Stimulated activated CD4-positive, alpha-beta T cell treated with anti-CD3 and anti-CD28 coated beads, TNF-alpha, amount 100 ng/mL, for 24 hours (primary cell): ENCODE measurements at regions not wholly inside any gene's neighbourhood (a gene's known extent, or its start where the extent isn't known, plus 50 kb on each side); places are given as distances from the start of the nearest gene placed in this dataset.

Experiments
- DNase-seq, 3 experiments: peaks; one replicate each; pipeline ENCODE4 v3.0.0-alpha.2; 2020; ENCODE audit warnings: low read depth in 3 of 3

DNA sequence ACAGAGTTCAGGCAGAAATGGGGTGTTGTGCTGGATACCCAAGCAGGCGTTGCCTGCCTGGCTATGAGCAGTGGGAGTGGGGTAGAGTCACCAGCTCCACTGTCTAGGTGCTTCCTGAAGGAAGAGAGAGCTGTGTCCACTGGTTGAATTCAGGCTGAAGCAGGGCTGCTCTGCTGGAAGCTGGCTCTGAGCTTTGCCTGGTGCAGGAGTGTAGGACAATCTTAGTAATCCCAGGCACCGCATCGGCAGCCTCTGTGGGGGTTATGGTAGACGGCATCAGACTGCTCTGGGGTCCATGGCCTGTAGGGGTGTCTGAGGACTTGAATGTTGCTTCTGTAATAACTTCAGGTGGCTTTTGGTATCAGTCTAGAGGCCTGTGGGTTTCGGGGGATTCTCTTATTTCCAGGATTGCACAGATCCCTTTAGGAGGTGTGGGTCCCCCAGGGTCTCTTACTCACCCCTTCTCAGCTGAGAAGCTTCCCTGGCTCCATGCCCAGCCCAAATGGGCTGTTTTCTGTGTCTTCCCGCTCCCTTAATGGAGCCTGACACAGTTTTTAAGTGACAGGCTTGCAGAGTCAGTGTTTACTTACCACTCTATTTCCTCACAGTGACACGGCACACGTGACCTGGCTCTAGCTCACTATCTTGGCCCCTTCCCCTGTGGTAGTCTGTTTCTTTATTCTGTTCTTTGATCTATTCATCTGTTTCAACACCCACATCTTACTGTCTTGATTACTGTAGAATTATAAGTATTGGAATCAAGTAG, 644.3 kb downstream of the CBLN2 start:
- DNase-seq = no peak

DNA sequence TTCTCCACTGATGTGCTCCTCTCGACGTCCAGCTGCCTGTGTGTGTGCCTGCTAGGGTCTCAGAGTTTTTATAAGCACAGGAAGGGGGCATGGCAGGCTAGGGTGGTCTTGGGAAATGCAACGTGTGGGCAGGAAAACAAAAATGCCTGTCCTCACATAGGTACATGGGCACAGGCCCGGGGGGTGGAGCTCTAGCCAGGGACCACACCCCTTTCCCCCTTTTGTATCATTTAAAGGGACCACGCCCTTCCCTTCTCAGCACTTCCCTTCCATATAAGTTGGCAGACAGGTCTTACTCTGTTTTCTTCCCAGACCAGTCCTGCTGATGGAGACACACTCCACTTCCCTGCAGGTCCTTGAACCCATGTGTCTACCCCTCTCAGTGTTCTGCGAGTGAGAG, 645.0 kb downstream of the CBLN2 start:
- DNase-seq = no peak

DNA sequence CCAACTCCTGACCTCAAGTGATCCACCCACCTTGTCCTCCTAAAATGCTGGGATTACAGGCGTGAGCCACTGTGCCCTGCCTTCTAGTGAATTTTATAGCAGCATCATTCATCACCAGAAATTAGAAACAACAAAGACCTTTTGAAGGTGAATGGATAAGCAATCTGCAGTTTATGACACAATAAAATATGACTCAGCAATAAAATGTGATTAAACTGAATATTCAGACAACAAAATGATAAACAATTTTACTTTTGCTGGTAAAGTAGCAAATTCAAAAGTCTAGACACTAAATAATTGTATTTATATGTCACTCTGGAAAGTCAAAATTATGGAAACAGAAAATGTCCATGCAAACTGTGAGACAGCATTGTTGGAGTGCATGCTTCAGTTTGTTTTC, 656.6 kb downstream of the CBLN2 start:
- DNase-seq = no peak

DNA sequence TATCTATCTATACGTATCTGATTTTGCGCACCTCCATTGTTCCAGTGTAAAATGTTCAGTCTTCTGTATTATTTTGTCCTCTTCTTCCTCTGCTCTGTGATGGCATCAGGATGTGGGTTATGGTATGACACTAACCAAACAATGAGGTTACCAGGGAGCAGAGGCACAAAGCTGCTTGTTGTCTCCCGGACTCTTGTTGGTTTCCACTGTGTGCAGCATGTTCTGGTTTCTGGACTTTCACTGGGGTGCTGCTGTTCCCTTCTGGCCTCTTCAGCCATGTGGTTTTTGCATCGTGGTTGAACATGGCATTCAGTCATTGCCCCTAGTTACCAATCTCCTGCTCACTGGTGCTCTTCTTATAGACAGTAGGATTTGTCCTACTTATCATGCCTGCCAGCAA, 665.9 kb downstream of the CBLN2 start:
- no peak for DNase-seq

DNA sequence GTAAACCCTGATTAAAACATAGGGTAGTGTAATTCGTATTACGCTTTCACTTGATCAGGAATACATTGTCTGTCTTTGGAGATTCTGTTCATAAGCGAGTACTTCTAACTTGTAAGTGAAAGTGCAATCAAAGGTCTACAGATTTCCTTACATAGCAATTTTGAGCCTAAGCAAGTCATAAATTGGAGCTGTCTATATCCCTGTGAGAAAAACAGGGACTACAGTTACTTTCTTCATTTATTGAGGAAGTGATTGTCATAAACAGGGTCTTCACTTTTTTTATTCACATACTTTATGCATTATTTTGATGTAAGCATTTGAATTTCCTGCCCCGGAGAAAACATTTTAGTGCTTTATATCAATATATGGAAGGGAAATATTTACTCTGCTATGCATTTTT, 670.4 kb downstream of the CBLN2 start:
- no peak for DNase-seq

DNA sequence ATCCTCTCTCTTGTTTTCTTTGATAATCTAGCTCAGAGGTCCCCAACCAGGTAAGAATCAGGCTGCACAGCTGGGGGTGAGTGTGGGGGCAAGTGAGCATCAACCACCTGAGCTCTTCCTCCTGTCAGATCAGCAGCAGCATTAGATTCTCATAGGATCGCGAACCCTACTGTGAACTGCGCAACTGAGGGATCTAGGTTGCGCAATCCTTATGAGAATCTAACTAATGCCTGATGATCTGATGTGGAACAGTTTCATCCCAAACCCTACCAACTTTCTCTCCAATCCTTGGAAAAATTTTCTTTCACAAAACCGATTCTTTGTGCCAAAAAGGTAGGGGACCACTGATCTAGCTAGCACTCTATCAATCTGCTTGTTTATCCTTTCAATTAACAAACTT, 678.3 kb downstream of the CBLN2 start:
- DNase-seq = no peak

DNA sequence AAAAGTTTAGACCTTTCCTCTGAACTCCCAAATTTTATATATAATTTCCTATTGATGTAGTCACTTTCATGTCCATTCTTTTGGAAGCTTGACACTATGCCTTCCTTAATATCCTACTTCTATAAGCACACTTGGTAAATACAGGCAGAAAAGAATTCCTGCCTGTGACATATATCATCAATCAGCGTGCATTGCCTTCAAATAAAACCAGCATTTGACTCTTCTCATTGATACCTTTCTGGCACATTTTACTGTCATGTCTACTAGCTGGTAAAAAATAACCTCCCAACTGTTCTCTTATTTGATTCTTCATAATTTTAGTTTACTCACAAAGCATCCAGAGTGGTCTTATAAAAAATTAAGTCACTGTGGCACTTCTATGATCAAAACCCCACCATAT, 693.5 kb downstream of the CBLN2 start:
- DNase-seq = no peak

DNA sequence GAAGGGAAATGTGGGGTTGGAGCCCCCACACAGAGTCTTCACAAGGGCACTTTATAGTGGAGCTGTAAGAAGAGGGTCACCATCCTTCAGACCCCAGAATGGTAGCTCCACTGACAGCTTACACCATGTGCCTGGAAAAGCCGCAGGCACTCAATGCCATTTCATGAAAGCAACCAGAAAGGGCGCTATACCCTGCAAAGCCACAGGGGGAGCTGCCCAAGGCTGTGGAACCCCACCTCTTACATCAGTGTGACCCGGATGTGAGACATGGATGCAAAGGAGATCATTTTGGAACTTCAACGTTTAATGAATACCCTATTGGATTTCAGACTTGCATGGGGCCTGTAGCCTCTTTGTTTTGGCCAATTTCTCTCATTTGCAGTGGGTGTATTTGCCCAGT, 694.7 kb downstream of the CBLN2 start:
- DNase-seq = no peak

DNA sequence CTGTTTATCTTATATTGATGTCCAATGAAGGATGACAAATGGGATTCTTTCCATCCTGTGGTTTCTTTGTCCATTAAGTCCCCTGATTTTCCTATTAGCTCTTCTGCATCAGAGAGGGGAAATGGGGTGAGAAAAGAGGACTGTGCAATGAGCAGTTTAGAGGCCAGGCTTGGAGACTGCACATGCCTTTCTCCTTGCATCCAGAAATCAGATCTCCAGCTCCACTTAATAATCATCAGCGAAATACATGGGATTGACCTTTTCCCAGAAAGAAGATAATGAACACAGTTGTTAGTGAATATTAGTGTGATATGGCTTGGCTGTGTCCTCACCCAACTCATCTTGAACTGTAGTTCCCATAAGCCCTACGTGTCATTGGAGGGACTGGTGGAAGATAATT, 697.4 kb downstream of the CBLN2 start:
- DNase-seq = no peak

DNA sequence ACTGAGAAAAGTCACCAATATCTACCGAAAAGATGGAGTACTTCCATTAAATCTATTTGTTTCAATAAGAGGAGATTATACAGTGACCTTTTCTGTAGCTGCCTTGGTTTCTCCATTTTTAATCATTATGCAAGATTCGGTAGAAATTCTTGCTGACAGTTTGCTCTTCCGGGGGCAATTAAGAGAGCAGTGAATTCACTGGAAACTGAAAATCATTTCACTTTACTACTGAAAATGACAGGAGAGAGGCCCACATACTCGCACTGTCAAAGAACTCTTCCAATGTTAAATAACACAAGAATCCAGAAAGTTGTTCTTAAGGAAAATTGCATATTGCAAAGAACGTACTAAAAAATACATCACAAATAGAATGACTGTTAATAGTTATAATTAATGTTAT, 699.3 kb downstream of the CBLN2 start:
- no peak for DNase-seq

DNA sequence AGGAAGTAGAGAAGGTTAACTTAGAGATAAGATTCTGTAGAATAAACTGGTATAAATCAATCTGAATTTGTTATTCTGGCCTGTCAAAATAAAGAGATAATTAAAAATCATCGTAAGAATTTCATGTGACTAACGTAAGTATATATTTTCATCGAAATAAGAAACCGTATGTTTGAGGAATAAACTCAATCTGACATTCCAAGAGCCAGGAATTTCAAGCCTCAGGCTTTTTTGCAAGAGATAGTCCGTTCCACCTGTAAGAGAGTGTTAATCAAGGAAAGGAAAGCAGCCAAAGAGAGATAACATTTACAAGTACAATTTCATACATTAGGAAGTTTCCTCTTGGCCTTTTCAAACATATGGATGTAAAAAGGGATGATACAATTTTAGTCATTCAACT, 701.5 kb downstream of the CBLN2 start:
- DNase-seq = no peak

DNA sequence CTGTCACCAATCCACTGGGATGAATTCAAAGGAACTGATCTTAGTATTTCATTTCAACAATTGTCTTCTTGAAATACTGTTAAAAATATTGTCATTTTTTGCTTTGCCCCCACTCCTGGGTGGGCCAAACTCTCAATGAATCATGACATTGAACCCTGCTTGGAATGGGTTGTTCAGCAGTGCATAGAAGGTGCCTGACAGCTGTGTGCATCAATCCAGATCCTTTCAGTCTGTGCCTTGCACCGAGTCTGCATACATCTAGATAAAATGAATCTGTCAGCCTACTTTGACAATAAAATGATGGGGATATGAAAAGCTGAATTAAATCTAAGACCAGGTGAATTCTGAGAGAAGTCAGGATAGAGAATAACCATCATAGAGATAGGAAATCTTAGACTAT, 706.6 kb downstream of the CBLN2 start:
- DNase-seq = no peak

DNA sequence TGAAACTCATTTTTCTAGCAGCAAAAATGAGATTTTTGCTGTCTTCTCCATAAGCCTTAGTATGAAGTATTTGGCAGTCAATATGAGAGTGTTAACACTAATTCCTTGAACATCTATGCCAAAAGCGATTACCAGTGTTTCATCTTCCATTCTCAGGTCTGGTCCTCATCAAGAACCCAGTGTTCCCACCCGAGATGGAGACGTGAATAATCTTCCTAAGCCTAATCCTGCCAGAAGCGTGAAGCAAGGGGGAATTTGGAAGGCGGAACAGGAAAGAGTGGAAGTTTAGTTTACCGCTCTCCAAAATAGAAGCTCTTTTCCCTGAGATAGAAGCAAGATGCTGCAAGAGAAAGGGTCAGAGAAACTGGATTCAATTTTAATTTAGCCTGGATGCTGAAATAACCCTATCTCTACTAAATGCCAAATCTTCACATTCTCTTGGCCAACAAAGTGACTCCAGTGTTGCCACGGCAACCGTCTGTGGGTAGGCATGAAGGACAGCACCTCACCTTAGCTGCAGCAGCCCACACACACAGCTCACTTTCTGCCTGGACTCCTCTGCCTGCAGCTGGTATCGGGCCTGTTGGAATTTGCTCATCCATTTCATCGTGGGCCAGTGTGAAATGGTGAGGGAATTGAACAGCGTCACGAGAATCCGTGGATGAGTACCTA, 711.1 kb downstream of the CBLN2 start:
- DNase-seq = no peak

DNA sequence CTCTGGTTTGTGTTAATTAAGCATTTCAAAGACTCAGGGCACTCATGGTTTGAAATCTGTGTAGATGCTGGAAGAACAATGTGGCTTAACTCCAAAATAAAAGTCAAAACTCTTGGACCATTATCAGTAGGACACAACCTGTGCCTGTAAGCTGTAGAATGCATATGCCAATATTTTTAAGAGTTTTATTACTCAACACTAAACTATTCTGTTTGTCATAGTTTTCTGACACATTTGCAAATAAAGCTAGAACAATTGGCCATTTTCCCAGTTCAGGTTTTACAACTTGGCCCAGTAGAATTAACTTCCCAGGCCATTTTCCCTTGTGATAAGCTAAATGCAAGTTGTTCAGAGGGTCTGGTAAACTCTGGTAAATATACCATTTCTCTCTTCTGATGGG, 713.1 kb downstream of the CBLN2 start:
- no peak for DNase-seq

DNA sequence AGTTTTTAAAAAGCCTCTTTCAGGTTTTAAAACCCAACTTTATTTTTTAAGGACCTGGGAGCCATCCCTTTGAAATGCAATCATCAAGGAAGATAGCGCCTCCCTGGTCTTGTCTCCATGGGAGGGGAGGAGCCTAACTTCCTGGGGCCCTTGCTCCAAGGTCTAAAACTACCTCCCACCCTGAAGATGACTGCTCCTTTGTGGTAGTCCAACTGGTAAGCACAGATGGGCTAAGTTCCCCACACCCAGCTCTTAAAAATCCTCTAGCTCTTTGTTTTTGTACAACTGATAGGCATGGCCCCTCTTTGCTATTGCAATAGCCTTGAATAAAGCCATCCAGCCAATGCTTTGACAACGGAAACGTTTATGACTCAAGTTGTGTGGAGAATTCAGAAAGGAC, 716.8 kb downstream of the CBLN2 start:
- no peak for DNase-seq

DNA sequence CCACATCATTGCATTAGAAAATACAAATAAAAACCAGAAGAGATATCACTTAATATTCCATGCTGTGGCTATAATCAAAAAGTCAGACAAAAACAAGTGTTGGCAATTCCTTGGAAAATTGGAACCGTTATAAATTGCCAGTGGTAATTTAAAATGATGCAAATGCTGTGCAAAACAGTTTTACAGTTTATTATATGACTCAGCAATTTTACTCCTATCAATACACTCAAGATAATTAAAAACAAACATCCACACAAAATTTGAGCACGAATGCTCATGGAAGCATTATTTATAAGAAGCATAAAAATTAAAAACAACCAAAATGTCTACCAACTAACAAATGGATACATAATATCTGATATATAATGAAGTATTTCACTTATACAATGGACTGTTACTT, 728.8 kb downstream of the CBLN2 start:
- DNase-seq = no peak

DNA sequence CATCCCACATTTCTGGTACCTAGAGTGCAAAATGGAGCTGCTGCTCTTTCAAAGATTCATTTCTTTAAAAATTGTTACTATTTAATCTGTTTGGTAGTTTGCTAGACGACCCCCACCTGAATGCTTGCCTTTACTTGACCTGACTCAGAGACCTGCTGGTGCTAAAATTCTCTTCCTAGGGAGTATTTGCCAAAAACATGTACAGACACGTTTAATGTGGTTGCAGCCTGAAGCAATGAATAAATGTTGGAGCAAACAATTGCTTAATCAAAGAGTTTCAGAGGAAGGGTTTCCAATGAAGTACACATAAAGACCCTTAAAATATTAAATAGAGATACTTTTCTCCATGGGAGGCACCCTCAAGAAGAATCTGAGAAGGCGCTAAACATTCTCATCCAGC, 734.4 kb downstream of the CBLN2 start:
- DNase-seq = no peak

DNA sequence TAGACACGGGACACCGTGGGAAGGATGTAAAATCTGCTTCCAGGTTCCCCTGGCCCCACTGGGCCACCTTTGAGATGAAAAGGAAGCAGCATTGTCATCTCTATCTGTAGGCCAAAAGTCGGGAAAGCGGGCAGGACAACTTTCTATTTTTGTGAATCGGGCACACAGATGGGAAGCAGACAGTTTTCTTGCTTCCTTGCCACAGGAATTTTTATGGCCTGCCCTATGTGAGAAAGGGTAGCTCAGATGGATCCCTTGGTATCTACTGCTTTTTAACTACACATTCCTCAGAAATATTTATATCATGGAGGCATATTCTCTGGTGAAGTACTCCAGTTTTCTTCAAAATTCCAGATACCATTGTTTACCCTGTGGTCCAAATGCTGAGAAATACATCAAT, 735.5 kb downstream of the CBLN2 start:
- DNase-seq = no peak

DNA sequence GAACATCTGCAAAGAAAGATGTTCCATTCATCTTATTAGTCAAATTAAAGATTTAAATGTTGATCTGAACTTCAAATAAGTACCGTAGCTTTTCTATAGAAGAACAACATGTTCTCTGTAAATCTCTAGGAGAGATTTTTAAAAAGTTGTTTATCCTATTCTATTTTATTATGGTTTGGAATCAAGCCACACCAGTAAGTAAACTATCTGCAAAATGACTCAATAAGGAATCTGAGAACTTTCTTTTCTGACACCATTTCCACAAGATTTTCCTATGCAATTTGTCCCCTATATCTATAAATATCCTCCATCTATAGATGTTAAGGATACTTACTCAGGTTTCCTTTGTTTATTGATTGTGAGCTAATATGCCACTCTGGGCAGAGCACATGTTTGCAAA, 736.6 kb downstream of the CBLN2 start:
- DNase-seq = no peak

DNA sequence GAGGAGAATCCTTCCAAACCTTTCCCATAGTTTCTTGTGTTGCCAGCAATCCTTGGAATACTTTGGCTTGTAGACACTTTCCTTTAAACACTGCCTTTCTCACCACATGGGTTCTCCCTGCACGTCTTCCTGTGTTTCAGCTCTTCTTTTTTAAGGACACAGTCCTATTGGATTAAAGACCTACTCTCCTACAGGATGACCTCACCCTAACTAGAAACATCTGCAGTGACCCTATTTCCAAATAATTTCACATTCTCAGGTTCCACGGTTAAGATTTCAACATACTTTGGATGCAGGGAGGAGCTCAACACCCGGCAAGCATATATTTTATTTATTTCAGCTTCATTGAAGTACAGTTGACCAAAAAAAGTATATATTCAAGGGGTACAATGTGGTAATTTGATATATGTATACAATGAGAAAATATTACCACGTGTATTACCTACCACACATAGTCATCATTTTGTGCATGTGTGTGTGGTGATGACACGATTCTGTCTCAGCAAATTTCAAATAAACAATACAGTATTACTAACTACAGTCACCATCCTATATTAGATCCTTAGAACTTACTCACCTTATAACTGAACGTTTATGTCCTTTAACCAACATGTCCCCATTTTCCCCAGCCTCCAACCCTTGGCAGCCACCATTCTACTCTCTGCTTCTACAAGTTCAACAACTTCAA, 745.0 kb downstream of the CBLN2 start:
- DNase-seq = no peak

DNA sequence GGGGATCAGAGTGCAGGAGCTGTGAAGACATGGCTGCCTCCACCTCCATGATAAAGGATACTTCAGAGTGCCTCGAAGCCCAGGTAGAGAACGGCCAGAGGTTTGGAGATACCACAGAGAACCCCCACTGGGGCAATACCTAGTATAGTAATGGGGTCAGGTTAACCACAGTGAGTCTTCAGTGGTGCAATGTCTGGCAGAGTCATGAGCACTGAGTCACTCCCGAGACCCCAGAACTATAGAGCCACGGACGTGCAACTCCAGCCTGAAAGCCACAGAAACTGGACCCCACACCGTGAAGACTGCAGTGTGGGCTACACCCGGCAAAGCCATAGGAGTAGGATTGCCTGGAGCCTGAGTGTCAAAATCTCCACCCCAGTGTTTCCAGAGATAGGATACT, 746.6 kb downstream of the CBLN2 start:
- DNase-seq = no peak

DNA sequence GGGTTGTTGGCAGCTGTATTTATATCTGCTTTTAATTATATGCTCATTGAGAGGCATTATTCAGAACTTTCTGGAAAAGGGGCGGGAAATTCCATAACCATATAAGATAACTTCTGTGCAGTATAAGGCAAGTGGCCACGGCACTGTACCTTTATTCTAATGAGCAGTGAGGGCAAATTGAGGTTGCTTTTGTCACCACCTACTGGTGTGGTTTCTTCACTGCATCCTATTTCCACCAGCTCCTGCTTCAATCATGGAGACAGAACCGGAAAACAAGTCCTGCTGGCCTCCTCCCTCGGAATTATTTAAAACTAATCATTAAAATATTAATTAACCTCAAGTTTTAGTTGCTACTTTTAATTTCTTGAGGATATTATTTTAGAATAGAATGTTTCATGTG, 759.4 kb downstream of the CBLN2 start:
- no peak for DNase-seq

DNA sequence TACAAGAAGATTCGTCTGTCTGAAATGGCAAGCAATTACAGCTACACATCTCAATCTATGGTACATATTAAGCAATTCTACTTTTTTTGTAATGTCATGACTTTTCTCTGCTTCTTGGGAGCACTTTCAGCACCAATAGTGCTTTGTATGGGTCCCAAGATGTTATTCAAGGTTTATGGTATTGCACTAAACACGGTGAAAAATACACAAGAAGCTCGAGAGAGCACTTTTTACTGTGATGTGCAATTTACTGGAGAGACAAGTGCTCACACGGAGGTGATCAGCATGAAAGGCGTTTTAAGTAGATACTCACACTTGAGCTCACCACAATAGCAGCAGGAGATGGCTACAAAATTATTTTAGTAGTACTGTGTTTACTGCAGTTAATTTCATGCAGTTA, 783.6 kb downstream of the CBLN2 start:
- DNase-seq = no peak
